SU-DHL-6 (cell line): ENCODE measurements at regions not wholly inside any gene's neighbourhood (a gene's known extent, or its start where the extent isn't known, plus 50 kb on each side); places are given as distances from the start of the nearest gene placed in this dataset.

Experiments used
- EZH2phosphoT487 ChIP-seq: fragments of 200-600 bp; sonication (generic), shearing (Covaris generic); conservative IDR thresholded peaks from 2 replicates; pipeline ENCODE4 v1.6.1; 2018; ENCODE audit warnings: mild to moderate bottlenecking, antibody characterized with exemption, low read length, moderate library complexity, mixed read lengths
- TF ChIP-seq, protein P1 (sequence below): fragments of 200-600 bp; sonication (generic); IDR thresholded peaks from one replicate; pipeline ENCODE4 v1.5.1; 2017; ENCODE audit warnings: antibody characterized with exemption, mild to moderate bottlenecking, low read length, moderate library complexity; ENCODE audit not compliant: insufficient read depth, poor library complexity, severe bottlenecking

DNA sequence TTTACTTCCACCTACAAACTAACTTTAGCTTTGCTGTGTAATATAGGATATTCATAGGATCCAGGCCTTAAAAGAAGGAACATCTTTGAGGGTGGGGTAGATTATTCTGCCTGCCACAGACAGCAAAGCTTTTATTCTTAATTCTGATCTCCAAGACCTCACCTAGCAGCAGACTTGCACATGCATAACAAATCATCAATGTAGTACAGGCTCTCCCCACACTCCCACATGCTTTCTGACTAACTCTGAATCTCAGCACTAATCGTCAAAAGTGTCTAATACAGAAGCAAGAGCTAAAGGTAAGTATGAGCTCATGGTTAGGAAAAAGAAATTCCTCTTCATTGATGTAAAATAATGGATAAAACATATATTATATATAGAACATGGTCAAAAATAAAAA, 1468.5 kb upstream of the B3GALT2 start:
- TF ChIP-seq, protein P1, sequence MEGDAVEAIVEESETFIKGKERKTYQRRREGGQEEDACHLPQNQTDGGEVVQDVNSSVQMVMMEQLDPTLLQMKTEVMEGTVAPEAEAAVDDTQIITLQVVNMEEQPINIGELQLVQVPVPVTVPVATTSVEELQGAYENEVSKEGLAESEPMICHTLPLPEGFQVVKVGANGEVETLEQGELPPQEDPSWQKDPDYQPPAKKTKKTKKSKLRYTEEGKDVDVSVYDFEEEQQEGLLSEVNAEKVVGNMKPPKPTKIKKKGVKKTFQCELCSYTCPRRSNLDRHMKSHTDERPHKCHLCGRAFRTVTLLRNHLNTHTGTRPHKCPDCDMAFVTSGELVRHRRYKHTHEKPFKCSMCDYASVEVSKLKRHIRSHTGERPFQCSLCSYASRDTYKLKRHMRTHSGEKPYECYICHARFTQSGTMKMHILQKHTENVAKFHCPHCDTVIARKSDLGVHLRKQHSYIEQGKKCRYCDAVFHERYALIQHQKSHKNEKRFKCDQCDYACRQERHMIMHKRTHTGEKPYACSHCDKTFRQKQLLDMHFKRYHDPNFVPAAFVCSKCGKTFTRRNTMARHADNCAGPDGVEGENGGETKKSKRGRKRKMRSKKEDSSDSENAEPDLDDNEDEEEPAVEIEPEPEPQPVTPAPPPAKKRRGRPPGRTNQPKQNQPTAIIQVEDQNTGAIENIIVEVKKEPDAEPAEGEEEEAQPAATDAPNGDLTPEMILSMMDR, result no peak
- no peak for TF ChIP-seq EZH2phosphoT487
